CD4-positive, alpha-beta T cell treated with Interleukin-4 for 1 hour (primary cell): ENCODE measurements at regions not wholly inside any gene's neighbourhood (a gene's known extent, or its start where the extent isn't known, plus 50 kb on each side); places are given as distances from the start of the nearest gene placed in this dataset.

ENCODE experiments used
- DNase-seq, 2 donors: peaks; one replicate each; pipeline ENCODE4 v3.0.0-alpha.2; 2020 to 2022

GRCh38 chr6:165742047-165742446 is 79.0 kb upstream of the PDE10A start:
- no peak for DNase-seq

GRCh38 chr6:165737396-165737795 is 74.4 kb upstream of the PDE10A start:
- no peak for DNase-seq

DNA sequence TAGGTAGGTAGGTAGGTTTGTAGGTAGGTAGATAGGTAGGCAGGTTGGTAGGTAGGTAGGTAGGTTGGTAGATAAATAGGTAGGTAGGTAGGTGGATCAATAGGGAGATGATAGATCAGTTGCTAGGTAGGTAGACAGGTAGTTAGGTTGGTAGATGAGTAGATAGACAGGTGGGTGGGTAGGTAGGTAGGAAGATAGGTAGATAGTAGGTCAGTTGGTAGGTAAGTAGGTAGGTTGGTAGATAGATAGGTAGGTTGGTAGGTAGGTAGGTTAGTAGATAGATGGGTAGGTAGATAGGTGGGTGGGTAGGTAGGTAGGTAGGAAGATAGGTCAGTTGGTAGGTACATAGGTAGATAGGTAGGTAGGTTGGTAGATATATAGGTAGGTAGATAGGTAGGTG is 72.0 kb upstream of the PDE10A start:
- no peak for DNase-seq

DNA sequence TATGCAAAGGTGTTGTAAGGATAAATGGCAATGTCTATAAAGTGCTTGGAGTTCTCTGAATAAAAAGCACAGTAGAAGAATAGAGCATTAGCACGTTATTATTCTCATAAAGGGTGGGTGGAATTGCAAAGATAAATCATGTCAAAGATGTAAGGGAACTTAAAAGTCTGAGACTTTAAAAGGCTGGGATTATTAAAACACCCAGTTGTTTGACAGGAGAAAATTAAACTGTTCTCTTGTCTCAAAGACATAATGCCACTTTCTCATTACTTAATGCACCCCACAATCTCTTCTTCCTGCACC is 70.4 kb upstream of the PDE10A start:
- no peak for DNase-seq

GRCh38 chr6:165732696-165733488 is 69.9 kb upstream of the PDE10A start:
- DNase-seq: no peak

DNA sequence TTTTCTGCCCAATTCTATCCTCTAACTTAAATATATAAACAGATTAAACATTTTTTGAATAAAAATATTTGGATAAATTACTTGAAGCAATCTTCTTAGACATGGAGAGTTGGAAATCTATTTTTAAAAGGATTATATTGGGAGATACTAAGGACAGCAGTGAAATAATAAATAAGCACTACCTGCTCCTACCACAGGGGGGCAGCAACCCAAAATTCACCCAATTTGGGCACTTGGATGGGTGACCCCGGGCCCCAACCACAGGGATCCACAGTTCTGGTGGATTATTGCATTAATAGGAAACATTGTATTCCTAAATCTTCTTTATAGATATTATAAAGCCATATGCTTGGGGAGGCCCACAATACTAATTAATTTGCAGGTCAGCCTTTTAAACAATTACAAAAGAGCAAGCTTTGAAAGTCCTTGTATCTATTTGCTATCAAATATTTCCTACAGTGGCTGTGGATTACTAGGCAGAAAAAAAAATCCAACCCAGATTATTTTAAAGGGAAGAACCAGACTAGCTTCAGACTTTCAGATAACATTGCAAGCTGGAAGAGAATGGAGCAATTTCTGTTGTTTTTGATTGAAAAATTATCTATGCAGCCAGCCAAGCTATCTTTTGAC is 66.4 kb upstream of the PDE10A start:
- peak in 1 of 2 donors; percentile 15 for DNase-seq

- DNase-seq: no peak
Observed at GRCh38 chr6:165728216-165728615, 65.2 kb upstream of the PDE10A start.

GRCh38 chr6:165726965-165727381 is 63.9 kb upstream of the PDE10A start:
- no peak for DNase-seq

GRCh38 chr6:165726290-165726875 is 63.3 kb upstream of the PDE10A start:
- DNase-seq: no peak

GRCh38 chr6:165725201-165725600 is 62.2 kb upstream of the PDE10A start:
- no peak for DNase-seq

- DNase-seq: no peak
Observed at GRCh38 chr6:165723326-165723725, 60.3 kb upstream of the PDE10A start.

GRCh38 chr6:165722022-165722421 is 59.0 kb upstream of the PDE10A start:
- DNase-seq: no peak

GRCh38 chr6:165721356-165721755 is 58.3 kb upstream of the PDE10A start:
- DNase-seq: no peak

DNA sequence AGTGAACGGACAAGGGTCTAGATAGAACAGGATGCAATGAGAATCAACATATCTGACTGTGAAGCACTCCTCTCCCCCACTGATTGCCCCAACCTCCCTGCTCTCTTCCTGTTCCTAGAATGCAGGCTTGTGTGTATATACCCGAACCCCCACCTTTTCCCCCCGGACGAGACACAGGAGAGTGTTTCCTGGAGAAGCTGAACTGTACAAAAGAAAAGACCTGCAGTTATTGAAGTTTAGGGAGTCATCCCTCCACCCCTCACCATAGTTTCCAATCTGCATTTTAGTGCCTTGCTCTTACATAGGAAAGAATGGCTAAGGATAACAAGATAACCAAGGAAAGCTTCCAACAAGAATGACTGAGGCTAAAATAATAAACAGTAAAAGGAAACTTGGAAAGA is 55.5 kb upstream of the PDE10A start:
- DNase-seq: no peak

- no peak for DNase-seq
Observed at GRCh38 chr6:165717732-165718465, 54.9 kb upstream of the PDE10A start.

- DNase-seq: no peak
Observed at GRCh38 chr6:165716886-165717285, 53.8 kb upstream of the PDE10A start.

DNA sequence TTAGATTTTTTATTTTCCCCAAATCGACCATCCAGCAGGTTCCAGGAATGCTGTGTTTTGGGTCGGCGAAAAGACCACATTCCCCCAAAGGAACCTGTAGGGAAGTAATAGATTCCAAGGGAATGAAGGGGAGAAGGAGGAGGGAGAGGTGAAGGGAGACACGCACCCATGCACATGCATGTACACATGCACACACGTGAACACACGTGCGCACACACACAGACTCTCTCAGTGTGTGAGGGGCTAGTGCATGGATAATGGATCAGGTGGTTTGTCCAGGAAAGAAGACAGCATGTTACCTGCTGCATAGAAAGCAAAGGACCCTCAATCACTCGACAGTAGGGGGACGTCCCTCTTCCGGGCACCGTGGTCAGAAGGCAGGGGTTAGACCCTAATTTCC is 52.4 kb upstream of the PDE10A start:
- DNase-seq: no peak

DNA sequence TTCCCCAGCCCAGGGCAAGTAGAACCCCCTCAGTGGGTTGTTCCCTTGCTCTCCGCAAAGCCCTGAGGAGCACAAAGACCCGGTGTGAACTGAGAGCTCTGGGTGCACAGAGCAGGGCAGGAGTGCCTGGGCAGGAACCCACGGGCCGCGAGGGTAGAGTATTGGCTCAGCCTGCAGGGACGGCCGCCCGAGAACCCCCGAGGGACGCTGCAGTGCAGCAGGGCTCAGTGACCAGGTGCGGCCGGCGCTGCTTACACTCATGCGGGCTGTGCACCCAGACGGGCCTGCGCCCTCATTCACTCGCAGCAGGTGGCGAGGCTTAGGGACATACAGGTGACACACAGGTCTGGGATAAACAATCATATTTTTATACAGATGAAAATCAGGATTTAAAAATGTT is 51.9 kb upstream of the PDE10A start:
- DNase-seq: no peak

- no peak for DNase-seq
Observed at GRCh38 chr6:165713845-165714466, 50.9 kb upstream of the PDE10A start.
